ENCODE measurements at regions not wholly inside any gene's neighbourhood (a gene's known extent, or its start where the extent isn't known, plus 50 kb on each side); places are given as distances from the start of the nearest gene placed in this dataset.

DNA sequence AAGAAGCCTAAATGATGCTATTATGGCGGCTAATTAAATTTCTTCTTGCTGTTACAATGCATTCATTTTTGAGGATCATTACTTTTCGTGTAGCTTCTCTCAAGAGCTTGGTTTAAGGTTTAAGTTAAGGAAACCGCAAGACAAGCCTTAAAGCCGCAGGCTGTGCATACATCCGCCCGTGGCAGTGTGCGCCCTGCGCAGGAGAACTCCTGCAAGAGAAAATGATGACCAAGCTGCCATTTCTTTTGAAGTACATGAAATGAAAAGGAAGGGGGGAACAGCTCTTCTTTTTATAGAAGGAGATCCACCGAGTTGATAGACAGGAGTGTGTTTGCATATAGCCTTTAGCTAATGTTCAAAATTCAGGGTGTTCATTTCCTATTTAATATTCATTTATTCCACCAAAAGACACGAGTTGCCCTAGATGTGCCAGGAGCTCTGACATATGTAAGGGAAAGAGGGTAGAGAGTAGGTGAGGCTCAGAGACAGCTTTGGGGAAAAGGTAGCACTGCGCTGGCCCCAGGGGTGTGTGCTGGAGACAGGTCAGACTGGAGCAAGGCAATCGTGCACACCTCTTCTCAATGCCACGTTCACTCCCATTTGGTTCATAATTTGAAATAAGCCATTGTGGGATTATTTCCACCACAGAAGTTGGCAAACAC, 112.1 kb upstream of the LDB2 start:
- TF ChIP-seq, protein P1, sequence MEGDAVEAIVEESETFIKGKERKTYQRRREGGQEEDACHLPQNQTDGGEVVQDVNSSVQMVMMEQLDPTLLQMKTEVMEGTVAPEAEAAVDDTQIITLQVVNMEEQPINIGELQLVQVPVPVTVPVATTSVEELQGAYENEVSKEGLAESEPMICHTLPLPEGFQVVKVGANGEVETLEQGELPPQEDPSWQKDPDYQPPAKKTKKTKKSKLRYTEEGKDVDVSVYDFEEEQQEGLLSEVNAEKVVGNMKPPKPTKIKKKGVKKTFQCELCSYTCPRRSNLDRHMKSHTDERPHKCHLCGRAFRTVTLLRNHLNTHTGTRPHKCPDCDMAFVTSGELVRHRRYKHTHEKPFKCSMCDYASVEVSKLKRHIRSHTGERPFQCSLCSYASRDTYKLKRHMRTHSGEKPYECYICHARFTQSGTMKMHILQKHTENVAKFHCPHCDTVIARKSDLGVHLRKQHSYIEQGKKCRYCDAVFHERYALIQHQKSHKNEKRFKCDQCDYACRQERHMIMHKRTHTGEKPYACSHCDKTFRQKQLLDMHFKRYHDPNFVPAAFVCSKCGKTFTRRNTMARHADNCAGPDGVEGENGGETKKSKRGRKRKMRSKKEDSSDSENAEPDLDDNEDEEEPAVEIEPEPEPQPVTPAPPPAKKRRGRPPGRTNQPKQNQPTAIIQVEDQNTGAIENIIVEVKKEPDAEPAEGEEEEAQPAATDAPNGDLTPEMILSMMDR (conservative IDR thresholded peaks at IDR 0.05 in 1 of 2, IDR thresholded peaks at IDR 0.05 in 1 of 2; ENCODE audit: extremely low read depth in 1 of 2, insufficient read depth in 1 of 2, low read depth in 1 of 2, low read length in 2 of 2) = no peak
- TF ChIP-seq EZH2 (IDR thresholded peaks at IDR 0.05; ENCODE audit: borderline replicate concordance, low read length) = no peak

Measured in mammary epithelial cell (primary cell).